CD4-positive, alpha-beta T cell (primary cell): ENCODE measurements at regions not wholly inside any gene's neighbourhood (a gene's known extent, or its start where the extent isn't known, plus 50 kb on each side); places are given as distances from the start of the nearest gene placed in this dataset.
A peak's percentile ranks its signal among the peaks of the same experiment; 100 is the strongest.
"Not testable (repeated sequence)": the region's sequence is repeated elsewhere in the genome, so short reads cannot be mapped to it uniquely, and the experiment has no call there.

Experiments used
- ATAC-seq: fragments of 200-7000 bp; cut with Tn5 transposase; one replicate; pipeline ENCODE4 v1.10.0; 2022; ENCODE audit warnings: mild to moderate bottlenecking; ENCODE audit not compliant: poor library complexity
- CTCF ChIA-PET: fragments of 350-600 bp; sonication (Branson Sonifier 250); formaldehyde crosslinking; loops from one replicate; lab custom pipeline; 2021; ENCODE audit warnings: antibody characterized with exemption, inconsistent platforms; lab: Charles Lee
- POLR2A ChIA-PET: fragments of 350-600 bp; sonication (Branson Sonifier 250); formaldehyde crosslinking; loops from one replicate; lab custom pipeline; 2021; ENCODE audit warnings: antibody characterized with exemption, inconsistent platforms; lab: Charles Lee
- DNase-seq, 14 experiments: peaks; one replicate each; pipeline ENCODE4 v3.0.0-alpha.2; 2013 to 2020; ENCODE audit warnings: mixed read lengths in 2 of 14
- H3K27ac ChIP-seq, 2 donors: one replicate each; pipeline versions ENCODE4 v1.5.1 to v1.7.0; 2013; ENCODE audit warnings: low read length in 2 of 2, low read depth in 1 of 2, mild to moderate bottlenecking in 1 of 2
- H3K27me3 ChIP-seq, 2 experiments: 1 replicate in 1 of 2; 2 replicates in 1 of 2; pipeline versions ENCODE4 v1.6.1 to v1.7.0; 2013; ENCODE audit warnings: low read length in 2 of 2, control low read depth in 1 of 2, mild to moderate bottlenecking in 1 of 2, moderate library complexity in 1 of 2; ENCODE audit not compliant: insufficient read depth in 2 of 2, control insufficient read depth in 1 of 2
- H3K36me3 ChIP-seq: one replicate; pipeline ENCODE4 v1.6.1; 2013; ENCODE audit warnings: low read length, control low read depth; ENCODE audit not compliant: insufficient read depth
- H3K4me1 ChIP-seq: one replicate; pipeline ENCODE4 v1.6.1; 2013; ENCODE audit warnings: low read length, control low read depth; ENCODE audit not compliant: insufficient read depth
- H3K4me3 ChIP-seq: one replicate; pipeline ENCODE4 v1.5.1; 2013; ENCODE audit warnings: mild to moderate bottlenecking, low read length, moderate library complexity
- H3K9me3 ChIP-seq, 2 experiments: 1 replicate in 1 of 2; 2 replicates in 1 of 2; pipeline versions ENCODE4 v1.6.1 to v1.7.0; 2013; ENCODE audit warnings: low read length in 2 of 2, mild to moderate bottlenecking in 2 of 2, control low read depth in 1 of 2, moderate library complexity in 1 of 2; ENCODE audit not compliant: control insufficient read depth in 1 of 2, insufficient read depth in 1 of 2
- H3K27ac Mint-ChIP-seq: one replicate; pipeline ENCODE4 v1.8.0; 2020; ENCODE audit warnings: mixed read lengths
- H3K27me3 Mint-ChIP-seq: one replicate; pipeline ENCODE4 v1.8.0; 2021; ENCODE audit warnings: mixed read lengths
- H3K36me3 Mint-ChIP-seq: one replicate; pipeline ENCODE4 v1.8.0; 2021; ENCODE audit warnings: low read depth, mixed read lengths
- H3K4me1 Mint-ChIP-seq: one replicate; pipeline ENCODE4 v1.8.0; 2021; ENCODE audit warnings: low read depth, mixed read lengths
- H3K4me3 Mint-ChIP-seq: one replicate; pipeline ENCODE4 v1.8.0; 2020; ENCODE audit warnings: mild to moderate bottlenecking, mixed read lengths
- H3K9me3 Mint-ChIP-seq: one replicate; pipeline ENCODE4 v1.8.0; 2020; ENCODE audit warnings: mixed read lengths
- CTCF ChIP-seq: fragments of 200-600 bp; IDR thresholded peaks from one replicate; pipeline ENCODE4 v1.8.0; 2022; ENCODE audit warnings: antibody characterized with exemption, mild to moderate bottlenecking
- intact Hi-C, 2 experiments: fragments of 100-400 bp; cut with DNase I in 1 of 2; cut with micrococcal nuclease in 1 of 2; formaldehyde crosslinking; loops; one replicate each; pipeline versions ENCODE4 v1.15.1 to v1.9.0; 2023 to 2025; cut with DNase I, micrococcal nuclease

- Histone ChIP-seq H3K4me1 (no peaks in the 10 kb centered on the region), H3K36me3 (no peaks in the 10 kb centered on the region), H3K27me3 (no peaks in the 10 kb centered on the region), H3K27ac (no peak overlapping the region), H3K9me3 (no peaks in the 10 kb centered on the region), H3K4me3 (no peak overlapping the region)
- CTCF ChIA-PET: no interaction called here
- H3K9me3 Mint-ChIP-seq: no peaks in the 10 kb centered on the region
- H3K27me3 Mint-ChIP-seq: no peaks in the 10 kb centered on the region
- no peaks in the 10 kb centered on the region for H3K4me1 Mint-ChIP-seq
- no peaks in the 10 kb centered on the region for H3K36me3 Mint-ChIP-seq
- no peak overlapping the region for H3K27ac Mint-ChIP-seq
- TF ChIP-seq CTCF: no peak
- ATAC-seq: no peak
- intact Hi-C loops: no loop called here
- DNase-seq: no peak
- no peak overlapping the region for H3K4me3 Mint-ChIP-seq
- POLR2A ChIA-PET: no interaction called here
These were observed 107.6 kb upstream of the SPATA12 start for GRCh38 chr3:56952846-56953245.

GRCh38 chr3:56952061-56952460 is 108.4 kb upstream of the SPATA12 start:
- Mint-ChIP-seq H3K36me3 (no peaks in the 10 kb centered on the region), H3K9me3 (no peaks in the 10 kb centered on the region), H3K4me3 (no peak overlapping the region), H3K4me1 (no peaks in the 10 kb centered on the region), H3K27ac (no peak overlapping the region), H3K27me3 (no peaks in the 10 kb centered on the region)
- no peak for ATAC-seq
- CTCF ChIA-PET: no interaction called here
- DNase-seq: no peak
- intact Hi-C loops: no loop called here
- no peaks in the 10 kb centered on the region for H3K36me3 ChIP-seq
- no peak overlapping the region for H3K27ac ChIP-seq
- no peak for TF ChIP-seq CTCF
- no peaks in the 10 kb centered on the region for H3K9me3 ChIP-seq
- no peak overlapping the region for H3K4me3 ChIP-seq
- H3K27me3 ChIP-seq: no peaks in the 10 kb centered on the region
- POLR2A ChIA-PET: no interaction called here
- H3K4me1 ChIP-seq: no peaks in the 10 kb centered on the region

- ChIA-PET CTCF (no interaction called here), POLR2A (no interaction called here)
- DNase-seq: no peak
- Mint-ChIP-seq H3K4me3 (no peak overlapping the region), H3K4me1 (no peaks in the 10 kb centered on the region), H3K27me3 (no peaks in the 10 kb centered on the region), H3K9me3 (peaks cover 2% of the 10 kb centered on the region), H3K36me3 (peaks cover 3% of the 10 kb centered on the region), H3K27ac (no peak overlapping the region)
- Histone ChIP-seq H3K27ac (no peak overlapping the region), H3K4me1 (no peaks in the 10 kb centered on the region), H3K36me3 (no peaks in the 10 kb centered on the region), H3K9me3 (no peaks in the 10 kb centered on the region), H3K4me3 (no peak overlapping the region), H3K27me3 (no peaks in the 10 kb centered on the region)
- intact Hi-C loops: no loop called here
- no peak for ATAC-seq
- TF ChIP-seq CTCF: no peak
These were observed 109.1 kb upstream of the SPATA12 start for GRCh38 chr3:56951366-56951765.

- H3K4me3 Mint-ChIP-seq, H3K9me3 ChIP-seq, H3K4me1 ChIP-seq, H3K27me3 Mint-ChIP-seq, CTCF ChIA-PET, ATAC-seq, intact Hi-C loops, H3K4me3 ChIP-seq, H3K36me3 Mint-ChIP-seq, H3K27me3 ChIP-seq, H3K27ac ChIP-seq, H3K36me3 ChIP-seq, H3K9me3 Mint-ChIP-seq, H3K27ac Mint-ChIP-seq: not testable (repeated sequence)
- H3K4me1 Mint-ChIP-seq: peaks cover 25% of the 10 kb centered on the region
- peak in 3 of 14 experiments; percentile 7 to 29 (median 8) for DNase-seq
- POLR2A ChIA-PET: interaction anchor here (1.0 kb wide), 1 partner anchor 29 kb away, joined by 3 read pairs; no protein-coding TSS in a partner anchor
These were observed 115.1 kb upstream of the SPATA12 start for GRCh38 chr3:56945378-56945777.
